GM21717 (cell line): ENCODE measurements at regions not wholly inside any gene's neighbourhood (a gene's known extent, or its start where the extent isn't known, plus 50 kb on each side); places are given as distances from the start of the nearest gene placed in this dataset.

Experiments used
- ATAC-seq: cut with Tn5 transposase; IDR thresholded peaks from one replicate; pipeline ENCODE4 v1.9.1; 2021; ENCODE audit warnings: mild to moderate bottlenecking, moderate library complexity; ENCODE audit not compliant: unreplicated experiment

GRCh38 chr3:181764544-181764943, 52.8 kb downstream of the SOX2 start:
- ATAC-seq = no peak

GRCh38 chr3:181770296-181770695, 58.6 kb downstream of the SOX2 start:
- ATAC-seq = no peak

GRCh38 chr3:181771120-181771519, 59.4 kb downstream of the SOX2 start:
- no peak for ATAC-seq

GRCh38 chr3:181772166-181772565, 60.4 kb downstream of the SOX2 start:
- ATAC-seq = no peak

GRCh38 chr3:181773921-181774320, 62.2 kb downstream of the SOX2 start:
- ATAC-seq = no peak

- no peak for ATAC-seq
Observed at GRCh38 chr3:181782306-181782954, 70.7 kb downstream of the SOX2 start.

- no peak for ATAC-seq
Observed at GRCh38 chr3:181790561-181790960, 78.8 kb downstream of the SOX2 start.

- no peak for ATAC-seq
Observed at GRCh38 chr3:181791056-181791955, 79.6 kb downstream of the SOX2 start.

- ATAC-seq = no peak
Observed at GRCh38 chr3:181793006-181793405, 81.3 kb downstream of the SOX2 start.

- no peak for ATAC-seq
Observed at GRCh38 chr3:181794011-181794790, 82.5 kb downstream of the SOX2 start.

- ATAC-seq = no peak
Observed at GRCh38 chr3:181796641-181797040, 84.9 kb downstream of the SOX2 start.

- ATAC-seq = no peak
Observed at GRCh38 chr3:181797431-181797830, 85.7 kb downstream of the SOX2 start.

- ATAC-seq = no peak
Observed at GRCh38 chr3:181805703-181806102, 94.0 kb downstream of the SOX2 start.

- no peak for ATAC-seq
Observed at GRCh38 chr3:181808053-181808452, 96.3 kb downstream of the SOX2 start.

- ATAC-seq = no peak
Observed at GRCh38 chr3:181823716-181824115, 112.0 kb downstream of the SOX2 start.

- ATAC-seq = no peak
Observed at GRCh38 chr3:181824961-181825360, 113.2 kb downstream of the SOX2 start.

- ATAC-seq = peak; percentile 40
Observed at GRCh38 chr3:181839039-181839915, 127.6 kb downstream of the SOX2 start.

GRCh38 chr3:181839916-181840297, 128.2 kb downstream of the SOX2 start:
- ATAC-seq = peak; percentile 72

GRCh38 chr3:181844211-181844610, 132.5 kb downstream of the SOX2 start:
- no peak for ATAC-seq

GRCh38 chr3:181847276-181847675, 135.6 kb downstream of the SOX2 start:
- no peak for ATAC-seq

GRCh38 chr3:181851063-181851462, 139.3 kb downstream of the SOX2 start:
- ATAC-seq = no peak
